ENCODE measurements at regions not wholly inside any gene's neighbourhood (a gene's known extent, or its start where the extent isn't known, plus 50 kb on each side); places are given as distances from the start of the nearest gene placed in this dataset.
A peak's percentile ranks its signal among the peaks of the same experiment; 100 is the strongest.

DNA sequence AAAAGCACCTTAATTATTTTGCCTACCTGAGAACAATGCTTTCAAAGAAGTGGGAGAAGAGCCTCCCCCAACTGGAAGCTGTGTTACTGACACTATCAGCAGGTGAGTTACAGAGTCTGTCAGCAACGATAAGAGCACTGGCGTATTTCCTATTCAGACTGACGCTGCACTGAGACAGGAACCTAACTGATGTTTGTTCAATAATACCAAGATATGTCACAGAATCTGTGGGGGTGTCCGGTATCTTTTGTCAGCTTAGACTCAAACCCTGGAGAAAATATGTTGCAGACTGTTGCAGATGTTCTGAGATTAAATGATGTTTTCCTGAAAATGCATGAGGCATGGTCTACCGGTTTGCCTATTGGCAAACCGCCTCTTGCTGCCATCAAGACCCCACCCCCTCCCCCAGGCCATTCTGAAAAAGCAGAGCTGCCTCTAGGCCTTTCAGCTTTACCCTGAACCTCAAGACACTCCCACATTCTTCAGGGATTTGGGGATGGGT lies 115.2 kb upstream of the KIT start (continued):
- TF ChIP-seq ZNF274 (IDR thresholded peaks at IDR 0.05; ENCODE audit: borderline replicate concordance, low read depth, low read length) (no peak), CBFA2T3 (IDR thresholded peaks at IDR 0.05) (peak; percentile 98), MCM2 (IDR thresholded peaks at IDR 0.05; ENCODE audit: low read depth) (no peak), CREM (IDR thresholded peaks at IDR 0.05; ENCODE audit: low read depth) (peak; percentile 94), SMAD4 (CRISPR knock-in tag; conservative IDR thresholded peaks at IDR 0.05) (peak; percentile 81), ZNF75A (CRISPR knock-in tag; IDR thresholded peaks at IDR 0.05) (no peak), ZBTB7A (IDR thresholded peaks at IDR 0.05; ENCODE audit: borderline replicate concordance, control insufficient read depth, low read depth, low read length) (peak; percentile 73; the same call in 1 of the 2 replicates), STAT5A (IDR thresholded peaks at IDR 0.05; ENCODE audit: borderline replicate concordance, low read length) (peak; percentile 85), NFIX (CRISPR knock-in tag; IDR thresholded peaks at IDR 0.05; ENCODE audit: low read depth) (no peak), RBM14 (IDR thresholded peaks at IDR 0.05; ENCODE audit: borderline replicate concordance, insufficient read depth, low read depth, low read length) (no peak), PYGO2 (tag; IDR thresholded peaks at IDR 0.05) (peak; percentile 78), ETV6 (IDR thresholded peaks at IDR 0.05; ENCODE audit: borderline replicate concordance in 1 of 2, low read depth in 2 of 2, low read length in 1 of 2) (0 out of 4 replicates have a peak, but pooled peaks of 1 of the 2 experiments have one; percentile 36), ETV6 (CRISPR knock-in tag; IDR thresholded peaks at IDR 0.05; ENCODE audit: borderline replicate concordance) (no peak), ELF1 (tag; IDR thresholded peaks at IDR 0.05) (no peak), POLR3A (IDR thresholded peaks at IDR 0.05; ENCODE audit: borderline replicate concordance, extremely low read depth, insufficient read depth, insufficient read length) (no peak), NUFIP1 (IDR thresholded peaks at IDR 0.05; ENCODE audit: partially characterized antibody) (no peak), DPF2 (IDR thresholded peaks at IDR 0.05) (peak; percentile 95), FUS (optimal IDR thresholded peaks at IDR 0.05; ENCODE audit: low read depth, low read length) (no peak)
- TF ChIP-seq, protein P1, sequence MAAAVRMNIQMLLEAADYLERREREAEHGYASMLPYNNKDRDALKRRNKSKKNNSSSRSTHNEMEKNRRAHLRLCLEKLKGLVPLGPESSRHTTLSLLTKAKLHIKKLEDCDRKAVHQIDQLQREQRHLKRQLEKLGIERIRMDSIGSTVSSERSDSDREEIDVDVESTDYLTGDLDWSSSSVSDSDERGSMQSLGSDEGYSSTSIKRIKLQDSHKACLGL (CRISPR knock-in tag; IDR thresholded peaks at IDR 0.05; ENCODE audit: borderline replicate concordance, poor library complexity, severe bottlenecking), result no peak
- TF ChIP-seq, protein P2, sequence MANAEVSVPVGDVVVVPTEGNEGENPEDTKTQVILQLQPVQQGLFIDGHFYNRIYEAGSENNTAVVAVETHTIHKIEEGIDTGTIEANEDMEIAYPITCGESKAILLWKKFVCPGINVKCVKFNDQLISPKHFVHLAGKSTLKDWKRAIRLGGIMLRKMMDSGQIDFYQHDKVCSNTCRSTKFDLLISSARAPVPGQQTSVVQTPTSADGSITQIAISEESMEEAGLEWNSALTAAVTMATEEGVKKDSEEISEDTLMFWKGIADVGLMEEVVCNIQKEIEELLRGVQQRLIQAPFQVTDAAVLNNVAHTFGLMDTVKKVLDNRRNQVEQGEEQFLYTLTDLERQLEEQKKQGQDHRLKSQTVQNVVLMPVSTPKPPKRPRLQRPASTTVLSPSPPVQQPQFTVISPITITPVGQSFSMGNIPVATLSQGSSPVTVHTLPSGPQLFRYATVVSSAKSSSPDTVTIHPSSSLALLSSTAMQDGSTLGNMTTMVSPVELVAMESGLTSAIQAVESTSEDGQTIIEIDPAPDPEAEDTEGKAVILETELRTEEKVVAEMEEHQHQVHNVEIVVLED (CRISPR knock-in tag; IDR thresholded peaks at IDR 0.05), result 0 out of 2 replicates have a peak, but pooled peaks have one; percentile 8
- TF ChIP-seq, protein P3, sequence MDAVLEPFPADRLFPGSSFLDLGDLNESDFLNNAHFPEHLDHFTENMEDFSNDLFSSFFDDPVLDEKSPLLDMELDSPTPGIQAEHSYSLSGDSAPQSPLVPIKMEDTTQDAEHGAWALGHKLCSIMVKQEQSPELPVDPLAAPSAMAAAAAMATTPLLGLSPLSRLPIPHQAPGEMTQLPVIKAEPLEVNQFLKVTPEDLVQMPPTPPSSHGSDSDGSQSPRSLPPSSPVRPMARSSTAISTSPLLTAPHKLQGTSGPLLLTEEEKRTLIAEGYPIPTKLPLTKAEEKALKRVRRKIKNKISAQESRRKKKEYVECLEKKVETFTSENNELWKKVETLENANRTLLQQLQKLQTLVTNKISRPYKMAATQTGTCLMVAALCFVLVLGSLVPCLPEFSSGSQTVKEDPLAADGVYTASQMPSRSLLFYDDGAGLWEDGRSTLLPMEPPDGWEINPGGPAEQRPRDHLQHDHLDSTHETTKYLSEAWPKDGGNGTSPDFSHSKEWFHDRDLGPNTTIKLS (IDR thresholded peaks at IDR 0.05; ENCODE audit: borderline replicate concordance, low read depth), result peak; percentile 24; the same call in 1 of the 2 replicates
- TF ChIP-seq, protein P4, sequence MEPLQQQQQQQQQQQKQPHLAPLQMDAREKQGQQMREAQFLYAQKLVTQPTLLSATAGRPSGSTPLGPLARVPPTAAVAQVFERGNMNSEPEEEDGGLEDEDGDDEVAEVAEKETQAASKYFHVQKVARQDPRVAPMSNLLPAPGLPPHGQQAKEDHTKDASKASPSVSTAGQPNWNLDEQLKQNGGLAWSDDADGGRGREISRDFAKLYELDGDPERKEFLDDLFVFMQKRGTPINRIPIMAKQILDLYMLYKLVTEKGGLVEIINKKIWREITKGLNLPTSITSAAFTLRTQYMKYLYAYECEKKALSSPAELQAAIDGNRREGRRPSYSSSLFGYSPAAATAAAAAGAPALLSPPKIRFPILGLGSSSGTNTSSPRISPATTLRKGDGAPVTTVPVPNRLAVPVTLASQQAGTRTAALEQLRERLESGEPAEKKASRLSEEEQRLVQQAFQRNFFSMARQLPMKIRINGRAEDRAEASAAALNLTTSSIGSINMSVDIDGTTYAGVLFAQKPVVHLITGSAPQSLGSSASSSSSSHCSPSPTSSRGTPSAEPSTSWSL (CRISPR knock-in tag; IDR thresholded peaks at IDR 0.05; ENCODE audit: borderline replicate concordance), result no peak
- TF ChIP-seq, protein P5, sequence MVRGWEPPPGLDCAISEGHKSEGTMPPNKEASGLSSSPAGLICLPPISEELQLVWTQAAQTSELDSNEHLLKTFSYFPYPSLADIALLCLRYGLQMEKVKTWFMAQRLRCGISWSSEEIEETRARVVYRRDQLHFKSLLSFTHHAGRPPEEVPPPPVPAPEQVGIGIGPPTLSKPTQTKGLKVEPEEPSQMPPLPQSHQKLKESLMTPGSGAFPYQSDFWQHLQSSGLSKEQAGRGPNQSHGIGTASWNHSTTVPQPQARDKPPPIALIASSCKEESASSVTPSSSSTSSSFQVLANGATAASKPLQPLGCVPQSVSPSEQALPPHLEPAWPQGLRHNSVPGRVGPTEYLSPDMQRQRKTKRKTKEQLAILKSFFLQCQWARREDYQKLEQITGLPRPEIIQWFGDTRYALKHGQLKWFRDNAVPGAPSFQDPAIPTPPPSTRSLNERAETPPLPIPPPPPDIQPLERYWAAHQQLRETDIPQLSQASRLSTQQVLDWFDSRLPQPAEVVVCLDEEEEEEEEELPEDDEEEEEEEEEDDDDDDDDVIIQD (CRISPR knock-in tag; IDR thresholded peaks at IDR 0.05), result no peak
